AG09309 (cell line): ENCODE measurements at regions not wholly inside any gene's neighbourhood (a gene's known extent, or its start where the extent isn't known, plus 50 kb on each side); places are given as distances from the start of the nearest gene placed in this dataset.

Experiments used
- DNase-seq: peaks from one replicate; pipeline ENCODE4 v3.0.0-alpha.2; 2010; ENCODE audit warnings: low read depth
- H3K4me3 ChIP-seq: 2 replicates; pipeline ENCODE4 v1.5.1; 2011; ENCODE audit warnings: mild to moderate bottlenecking, low read depth, low read length, moderate library complexity; ENCODE audit not compliant: control insufficient read depth
- CTCF ChIP-seq: IDR thresholded peaks from 2 replicates; pipeline ENCODE4 v1.5.1; 2011; ENCODE audit warnings: mild to moderate bottlenecking, low read depth, low read length, inconsistent platforms; ENCODE audit not compliant: insufficient read depth, control insufficient read depth; ENCODE audit errors: missing control alignments

- no peak for DNase-seq
- no peak for TF ChIP-seq CTCF
- H3K4me3 ChIP-seq = no peak overlapping the region
Measured at GRCh38 chr2:387980-388421, 100.1 kb upstream of the ALKAL2 start.

DNA sequence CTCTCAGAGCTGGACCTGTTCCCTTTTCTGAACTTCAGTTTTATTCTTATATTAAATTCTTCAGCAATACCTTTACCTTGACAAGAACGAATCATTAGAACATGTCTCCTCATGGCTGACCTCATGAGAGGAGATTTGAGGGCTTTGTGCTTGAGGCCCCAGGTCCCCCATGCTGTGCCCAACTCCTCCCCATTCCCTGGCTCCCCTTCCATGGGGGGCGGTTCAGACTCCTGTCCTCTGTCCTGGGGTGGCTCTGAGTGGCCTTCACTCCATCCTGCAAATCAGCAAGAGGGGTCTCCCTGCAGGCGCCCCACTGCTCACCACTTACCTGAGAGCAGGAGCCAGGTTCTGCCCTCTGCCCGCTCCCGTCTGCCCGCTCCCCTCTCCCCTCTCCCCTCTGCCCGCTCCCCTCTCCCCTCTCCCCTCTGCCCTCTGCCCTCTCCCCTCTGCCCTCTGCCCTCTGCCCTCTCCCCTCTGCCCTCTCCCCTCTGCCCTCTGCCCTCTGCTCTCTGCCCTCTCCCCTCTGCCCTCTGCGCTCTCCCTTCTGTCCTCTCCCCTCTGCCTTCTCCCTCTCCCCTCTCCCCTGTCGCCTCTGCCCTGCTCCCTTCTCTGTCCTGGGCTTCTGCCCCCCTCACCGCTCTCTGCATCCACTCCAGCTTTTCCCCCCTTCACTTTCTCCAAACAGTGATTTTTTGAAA is 98.7 kb upstream of the ALKAL2 start:
- no peak for DNase-seq
- no peak for TF ChIP-seq CTCF
- H3K4me3 ChIP-seq = no peak overlapping the region

- H3K4me3 ChIP-seq = no peak overlapping the region
- TF ChIP-seq CTCF = no peak
- DNase-seq = no peak
Measured at GRCh38 chr2:385785-386184, 97.9 kb upstream of the ALKAL2 start.

- no peak overlapping the region for H3K4me3 ChIP-seq
- no peak for TF ChIP-seq CTCF
- no peak for DNase-seq
Measured at GRCh38 chr2:385061-385460, 97.2 kb upstream of the ALKAL2 start.

DNA sequence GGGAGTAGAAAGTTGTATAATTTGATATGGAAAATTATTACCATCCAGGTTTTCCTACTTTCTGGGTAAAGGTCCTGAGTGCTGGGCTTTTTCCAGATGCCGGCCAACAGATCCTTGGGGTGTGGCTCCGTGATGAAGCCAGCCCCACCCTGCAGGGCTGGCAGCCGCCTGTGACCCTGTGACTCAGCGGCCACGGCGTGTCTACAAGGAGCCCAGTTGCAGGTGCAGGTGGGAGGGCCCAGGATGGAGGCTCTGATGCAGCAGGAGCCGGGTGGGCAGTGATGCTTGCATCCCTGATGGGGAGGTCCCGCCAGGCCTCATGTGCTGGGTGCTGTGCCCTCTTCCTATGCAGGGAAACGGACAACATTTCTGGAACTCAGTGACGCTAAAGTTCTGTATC is 96.0 kb upstream of the ALKAL2 start:
- H3K4me3 ChIP-seq = no peak overlapping the region
- TF ChIP-seq CTCF = no peak
- DNase-seq = no peak

DNA sequence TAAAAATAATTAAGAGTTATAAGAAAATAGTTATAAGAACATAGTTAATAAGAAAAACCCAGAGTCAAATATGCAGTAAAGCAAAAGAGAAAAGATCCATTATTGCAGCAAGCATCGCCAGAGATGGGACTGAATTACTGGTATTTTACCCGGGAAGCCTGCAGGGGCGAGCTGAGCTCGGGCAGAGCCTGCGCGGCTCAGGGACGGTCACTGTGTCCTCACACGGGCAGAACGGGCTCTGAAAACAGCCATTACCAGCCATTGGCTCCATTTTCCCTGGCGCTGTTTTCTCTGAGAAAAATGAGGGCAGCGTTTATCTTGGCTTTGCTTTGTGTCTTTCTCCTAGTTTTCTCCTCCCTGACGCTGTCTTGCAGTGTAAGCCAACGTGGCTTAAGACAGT is 95.3 kb upstream of the ALKAL2 start:
- no peak overlapping the region for H3K4me3 ChIP-seq
- DNase-seq = no peak
- no peak for TF ChIP-seq CTCF

DNA sequence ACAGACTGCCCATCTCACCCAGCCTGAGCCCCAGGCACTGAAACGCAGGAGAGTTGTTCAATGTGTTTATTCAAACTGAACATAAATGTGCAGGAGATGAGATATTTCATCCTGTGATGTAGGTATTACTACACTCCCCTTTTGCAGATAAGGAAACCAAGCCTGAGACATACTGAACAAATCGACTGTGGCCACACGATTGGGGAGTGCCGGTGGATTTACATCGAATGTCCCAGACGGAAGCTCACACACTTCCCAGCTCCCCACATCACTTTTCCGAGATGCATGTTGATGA is 94.8 kb upstream of the ALKAL2 start:
- no peak for TF ChIP-seq CTCF
- no peak overlapping the region for H3K4me3 ChIP-seq
- no peak for DNase-seq
